HL-60 (cell line): ENCODE measurements at regions not wholly inside any gene's neighbourhood (a gene's known extent, or its start where the extent isn't known, plus 50 kb on each side); places are given as distances from the start of the nearest gene placed in this dataset.

ENCODE experiments used
- CTCF ChIP-seq: IDR thresholded peaks from one replicate; pipeline ENCODE4 v1.5.1; 2011; ENCODE audit warnings: low read length, control low read depth, inconsistent platforms; ENCODE audit not compliant: insufficient read depth
- GABPA ChIP-seq: IDR thresholded peaks from 2 replicates; pipeline ENCODE4 v1.6.1; 2012; ENCODE audit warnings: low read depth

GRCh38 chr6:104537180-104537579 is 322.5 kb downstream of the HACE1 start:
- TF ChIP-seq CTCF, result no peak
- no peak for TF ChIP-seq GABPA
